ENCODE measurements at regions not wholly inside any gene's neighbourhood (a gene's known extent, or its start where the extent isn't known, plus 50 kb on each side); places are given as distances from the start of the nearest gene placed in this dataset.

GRCh38 chr14:46147452-46147851, 504.1 kb downstream of the RPL10L start:
- CTCF ChIA-PET = no interaction called here
- BruUV-seq (replicated peaks) = no TSS peak
- H3K4me3 ChIP-seq (ENCODE audit: low read depth, low read length, poor library complexity, severe bottlenecking) = no peak overlapping the region

DNA sequence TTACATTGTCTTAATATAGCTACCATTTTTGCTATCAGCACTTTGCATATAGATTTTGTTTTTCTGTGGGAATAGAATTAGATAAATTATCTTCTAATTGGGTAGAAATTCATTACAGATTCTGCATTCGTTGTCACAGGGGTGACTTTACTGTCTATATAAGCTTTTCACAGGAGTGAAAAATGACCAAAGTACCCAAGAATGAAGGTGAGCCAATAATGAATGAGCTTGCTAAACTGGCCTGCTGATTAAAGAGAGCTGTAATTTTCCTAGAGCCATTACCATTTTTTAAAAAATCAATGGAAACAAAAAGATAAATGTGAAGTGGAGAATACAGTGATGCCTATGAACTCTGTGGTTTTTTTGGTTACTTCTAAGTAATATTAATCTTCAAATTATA, 504.6 kb downstream of the RPL10L start:
- Histone ChIP-seq H3K9me3 (ENCODE audit: low read depth, low read length, poor library complexity, severe bottlenecking) (peaks cover 20% of the 10 kb centered on the region), H3K27ac (ENCODE audit: low read depth, low read length, poor library complexity, severe bottlenecking) (no peak overlapping the region), H3K27me3 (replicated peaks; ENCODE audit: insufficient read depth, low read depth, low read length, poor library complexity) (no peaks in the 10 kb centered on the region), H3K36me3 (ENCODE audit: insufficient read depth, low read length, poor library complexity, severe bottlenecking) (no peaks in the 10 kb centered on the region), H3K4me1 (ENCODE audit: insufficient read depth, low read length, poor library complexity, severe bottlenecking) (no peaks in the 10 kb centered on the region), H3K4me3 (ENCODE audit: low read depth, low read length, poor library complexity, severe bottlenecking) (no peak overlapping the region)
- no TSS peak for BruUV-seq (replicated peaks)
- no peak for TF ChIP-seq EZH2 (IDR thresholded peaks at IDR 0.05; ENCODE audit: borderline replicate concordance, low read depth, low read length, poor library complexity, severe bottlenecking)
- TF ChIP-seq, protein P1, sequence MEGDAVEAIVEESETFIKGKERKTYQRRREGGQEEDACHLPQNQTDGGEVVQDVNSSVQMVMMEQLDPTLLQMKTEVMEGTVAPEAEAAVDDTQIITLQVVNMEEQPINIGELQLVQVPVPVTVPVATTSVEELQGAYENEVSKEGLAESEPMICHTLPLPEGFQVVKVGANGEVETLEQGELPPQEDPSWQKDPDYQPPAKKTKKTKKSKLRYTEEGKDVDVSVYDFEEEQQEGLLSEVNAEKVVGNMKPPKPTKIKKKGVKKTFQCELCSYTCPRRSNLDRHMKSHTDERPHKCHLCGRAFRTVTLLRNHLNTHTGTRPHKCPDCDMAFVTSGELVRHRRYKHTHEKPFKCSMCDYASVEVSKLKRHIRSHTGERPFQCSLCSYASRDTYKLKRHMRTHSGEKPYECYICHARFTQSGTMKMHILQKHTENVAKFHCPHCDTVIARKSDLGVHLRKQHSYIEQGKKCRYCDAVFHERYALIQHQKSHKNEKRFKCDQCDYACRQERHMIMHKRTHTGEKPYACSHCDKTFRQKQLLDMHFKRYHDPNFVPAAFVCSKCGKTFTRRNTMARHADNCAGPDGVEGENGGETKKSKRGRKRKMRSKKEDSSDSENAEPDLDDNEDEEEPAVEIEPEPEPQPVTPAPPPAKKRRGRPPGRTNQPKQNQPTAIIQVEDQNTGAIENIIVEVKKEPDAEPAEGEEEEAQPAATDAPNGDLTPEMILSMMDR (conservative IDR thresholded peaks at IDR 0.05; ENCODE audit: low read depth, low read length) = no peak
- intact Hi-C loops (cut with micrococcal nuclease; ENCODE audit: unreplicated experiment) = no loop called here
- POLR2A ChIA-PET (ENCODE audit: low non-redundant PET) = no interaction called here
- no peak for DNase-seq (ENCODE audit: low spot score)
- CTCF ChIA-PET = no interaction called here

More at GRCh38 chr14:46147452-46147851, 504.1 kb downstream of the RPL10L start:
- intact Hi-C loops (cut with micrococcal nuclease; ENCODE audit: unreplicated experiment) = no loop called here
- Histone ChIP-seq H3K36me3 (ENCODE audit: insufficient read depth, low read length, poor library complexity, severe bottlenecking) (no peaks in the 10 kb centered on the region), H3K27ac (ENCODE audit: low read depth, low read length, poor library complexity, severe bottlenecking) (no peak overlapping the region), H3K27me3 (replicated peaks; ENCODE audit: insufficient read depth, low read depth, low read length, poor library complexity) (no peaks in the 10 kb centered on the region), H3K4me1 (ENCODE audit: insufficient read depth, low read length, poor library complexity, severe bottlenecking) (no peaks in the 10 kb centered on the region), H3K9me3 (ENCODE audit: low read depth, low read length, poor library complexity, severe bottlenecking) (peaks cover 20% of the 10 kb centered on the region)
- no peak for DNase-seq (ENCODE audit: low spot score)
- TF ChIP-seq, protein P1 (conservative IDR thresholded peaks at IDR 0.05; ENCODE audit: low read depth, low read length) = no peak
- no peak for TF ChIP-seq EZH2 (IDR thresholded peaks at IDR 0.05; ENCODE audit: borderline replicate concordance, low read depth, low read length, poor library complexity, severe bottlenecking)
- POLR2A ChIA-PET (ENCODE audit: low non-redundant PET) = no interaction called here

- H3K9me3 ChIP-seq (ENCODE audit: low read depth, low read length, poor library complexity, severe bottlenecking) = peaks cover 21% of the 10 kb centered on the region
- H3K27me3 ChIP-seq (replicated peaks; ENCODE audit: insufficient read depth, low read depth, low read length, poor library complexity) = no peaks in the 10 kb centered on the region
- no peak overlapping the region for H3K27ac ChIP-seq (ENCODE audit: low read depth, low read length, poor library complexity, severe bottlenecking)
- no peaks in the 10 kb centered on the region for H3K4me1 ChIP-seq (ENCODE audit: insufficient read depth, low read length, poor library complexity, severe bottlenecking)
- H3K36me3 ChIP-seq (ENCODE audit: insufficient read depth, low read length, poor library complexity, severe bottlenecking) = no peaks in the 10 kb centered on the region
- no TSS peak for BruUV-seq (replicated peaks)
- DNase-seq (ENCODE audit: low spot score) = no peak
- intact Hi-C loops (cut with micrococcal nuclease; ENCODE audit: unreplicated experiment) = no loop called here
- TF ChIP-seq, protein P1 (conservative IDR thresholded peaks at IDR 0.05; ENCODE audit: low read depth, low read length) = no peak
- TF ChIP-seq EZH2 (IDR thresholded peaks at IDR 0.05; ENCODE audit: borderline replicate concordance, low read depth, low read length, poor library complexity, severe bottlenecking) = no peak
- H3K4me3 ChIP-seq (ENCODE audit: low read depth, low read length, poor library complexity, severe bottlenecking) = no peak overlapping the region
- ChIA-PET POLR2A (ENCODE audit: low non-redundant PET) (no interaction called here), CTCF (no interaction called here)
Observed at GRCh38 chr14:46140445-46140844, 511.1 kb downstream of the RPL10L start.

Measured in A673 (cell line).